Prostate gland (tissue), 2 donors: ENCODE measurements at regions not wholly inside any gene's neighbourhood (a gene's known extent, or its start where the extent isn't known, plus 50 kb on each side); places are given as distances from the start of the nearest gene placed in this dataset.

Source experiments
- POLR2AphosphoS5 ChIP-seq: sonication (generic); formaldehyde crosslinking; IDR thresholded peaks from one replicate; pipeline ENCODE4 v1.6.1; 2017; ENCODE audit warnings: antibody characterized with exemption
- TF ChIP-seq, protein P1 (sequence below), 4 experiments: fragments of 200-600 bp in 2 of 4; fragments of 450-650 bp in 2 of 4; sonication (generic) in 2 of 4; IDR thresholded peaks; 1 replicate in 3 of 4; 2 replicates in 1 of 4; pipeline ENCODE4 v1.5.1; 2016 to 2019; ENCODE audit warnings: antibody characterized with exemption in 4 of 4, mild to moderate bottlenecking in 2 of 4, moderate library complexity in 2 of 4

GRCh38 chr6:98782772-98783171, 51.6 kb upstream of the POU3F2 start:
- TF ChIP-seq, protein P1, sequence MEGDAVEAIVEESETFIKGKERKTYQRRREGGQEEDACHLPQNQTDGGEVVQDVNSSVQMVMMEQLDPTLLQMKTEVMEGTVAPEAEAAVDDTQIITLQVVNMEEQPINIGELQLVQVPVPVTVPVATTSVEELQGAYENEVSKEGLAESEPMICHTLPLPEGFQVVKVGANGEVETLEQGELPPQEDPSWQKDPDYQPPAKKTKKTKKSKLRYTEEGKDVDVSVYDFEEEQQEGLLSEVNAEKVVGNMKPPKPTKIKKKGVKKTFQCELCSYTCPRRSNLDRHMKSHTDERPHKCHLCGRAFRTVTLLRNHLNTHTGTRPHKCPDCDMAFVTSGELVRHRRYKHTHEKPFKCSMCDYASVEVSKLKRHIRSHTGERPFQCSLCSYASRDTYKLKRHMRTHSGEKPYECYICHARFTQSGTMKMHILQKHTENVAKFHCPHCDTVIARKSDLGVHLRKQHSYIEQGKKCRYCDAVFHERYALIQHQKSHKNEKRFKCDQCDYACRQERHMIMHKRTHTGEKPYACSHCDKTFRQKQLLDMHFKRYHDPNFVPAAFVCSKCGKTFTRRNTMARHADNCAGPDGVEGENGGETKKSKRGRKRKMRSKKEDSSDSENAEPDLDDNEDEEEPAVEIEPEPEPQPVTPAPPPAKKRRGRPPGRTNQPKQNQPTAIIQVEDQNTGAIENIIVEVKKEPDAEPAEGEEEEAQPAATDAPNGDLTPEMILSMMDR (IDR thresholded peaks at IDR 0.05) = no peak
- no peak for TF ChIP-seq POLR2AphosphoS5
